Activated naive CD4-positive, alpha-beta T cell treated with anti-CD3 and anti-CD28 coated beads for 36 hours (primary cell): ENCODE measurements at regions not wholly inside any gene's neighbourhood (a gene's known extent, or its start where the extent isn't known, plus 50 kb on each side); places are given as distances from the start of the nearest gene placed in this dataset.
A peak's percentile ranks its signal among the peaks of the same experiment; 100 is the strongest.
"Not testable (repeated sequence)": the region's sequence is repeated elsewhere in the genome, so short reads cannot be mapped to it uniquely, and the experiment has no call there.

Source experiments
- CTCF ChIA-PET: fragments of 350-600 bp; sonication (Branson Sonifier 250); formaldehyde crosslinking; loops from one replicate; lab custom pipeline; 2021; ENCODE audit warnings: antibody characterized with exemption; lab: Charles Lee
- DNase-seq: peaks from one replicate; pipeline ENCODE4 v3.0.0-alpha.2; 2020
- H3K27ac Mint-ChIP-seq: one replicate; pipeline ENCODE4 v1.8.0; 2021; ENCODE audit warnings: mild to moderate bottlenecking, mixed read lengths
- H3K27me3 Mint-ChIP-seq: one replicate; pipeline ENCODE4 v1.8.0; 2021; ENCODE audit warnings: low read depth, mixed read lengths
- H3K36me3 Mint-ChIP-seq: one replicate; pipeline ENCODE4 v1.8.0; 2021; ENCODE audit warnings: low read depth, mixed read lengths
- H3K4me1 Mint-ChIP-seq: one replicate; pipeline ENCODE4 v1.8.0; 2021; ENCODE audit warnings: low read depth, mixed read lengths
- H3K4me3 Mint-ChIP-seq: one replicate; pipeline ENCODE4 v1.8.0; 2021; ENCODE audit warnings: mild to moderate bottlenecking, moderate library complexity, mixed read lengths
- H3K9me3 Mint-ChIP-seq: one replicate; pipeline ENCODE4 v1.8.0; 2021; ENCODE audit warnings: mixed read lengths
- intact Hi-C: fragments of 100-400 bp; cut with micrococcal nuclease; formaldehyde crosslinking; loops from one replicate; pipeline ENCODE4 v1.15.1; 2023

- intact Hi-C loops, CTCF ChIA-PET, H3K27me3 Mint-ChIP-seq, H3K4me3 Mint-ChIP-seq, DNase-seq, H3K36me3 Mint-ChIP-seq, H3K4me1 Mint-ChIP-seq, H3K9me3 Mint-ChIP-seq, H3K27ac Mint-ChIP-seq: not testable (repeated sequence)
Measured at GRCh38 chrX:76651369-76651768, 223.9 kb downstream of the MAGEE1 start.

- no peaks in the 10 kb centered on the region for H3K4me1 Mint-ChIP-seq
- H3K36me3 Mint-ChIP-seq = no peaks in the 10 kb centered on the region
- DNase-seq = peak; percentile 3
- intact Hi-C loops = no loop called here
- H3K9me3 Mint-ChIP-seq = peaks cover 3% of the 10 kb centered on the region
- H3K4me3 Mint-ChIP-seq = no peak overlapping the region
- no peaks in the 10 kb centered on the region for H3K27me3 Mint-ChIP-seq
- CTCF ChIA-PET = no interaction called here
- no peak overlapping the region for H3K27ac Mint-ChIP-seq
Measured at GRCh38 chrX:76657499-76657898, 230.0 kb downstream of the MAGEE1 start.
